Central memory CD8-positive, alpha-beta T cell (primary cell): ENCODE measurements at regions not wholly inside any gene's neighbourhood (a gene's known extent, or its start where the extent isn't known, plus 50 kb on each side); places are given as distances from the start of the nearest gene placed in this dataset.
"Not testable (repeated sequence)": the region's sequence is repeated elsewhere in the genome, so short reads cannot be mapped to it uniquely, and the experiment has no call there.

Source experiments
- ATAC-seq: fragments of 150-1000 bp; cut with Tn5 transposase; replicated peaks from 2 replicates; pipeline ENCODE4 v1.10.0; 2022; ENCODE audit warnings: mild to moderate bottlenecking, moderate FRiP score, moderate number of reproducible peaks; ENCODE audit not compliant: poor library complexity, severe bottlenecking; ENCODE audit errors: extremely low read depth
- DNase-seq, 2 donors: peaks; one replicate each; pipeline ENCODE4 v3.0.0; 2021; ENCODE audit warnings: low spot score in 2 of 2
- H3K27ac Mint-ChIP-seq: one replicate; pipeline ENCODE4 v1.8.0; 2022; ENCODE audit warnings: low read depth, mild to moderate bottlenecking, moderate library complexity, mixed read lengths
- H3K27me3 Mint-ChIP-seq: one replicate; pipeline ENCODE4 v1.8.0; 2022; ENCODE audit warnings: mixed read lengths
- H3K36me3 Mint-ChIP-seq: one replicate; pipeline ENCODE4 v1.8.0; 2022; ENCODE audit warnings: mild to moderate bottlenecking, moderate library complexity, mixed read lengths; ENCODE audit not compliant: insufficient read depth
- H3K4me1 Mint-ChIP-seq: one replicate; pipeline ENCODE4 v1.8.0; 2022; ENCODE audit warnings: mixed read lengths
- H3K4me3 Mint-ChIP-seq: one replicate; pipeline ENCODE4 v1.8.0; 2022; ENCODE audit warnings: mild to moderate bottlenecking, moderate library complexity, mixed read lengths
- H3K9me3 Mint-ChIP-seq: one replicate; pipeline ENCODE4 v1.8.0; 2022; ENCODE audit warnings: mixed read lengths

DNA sequence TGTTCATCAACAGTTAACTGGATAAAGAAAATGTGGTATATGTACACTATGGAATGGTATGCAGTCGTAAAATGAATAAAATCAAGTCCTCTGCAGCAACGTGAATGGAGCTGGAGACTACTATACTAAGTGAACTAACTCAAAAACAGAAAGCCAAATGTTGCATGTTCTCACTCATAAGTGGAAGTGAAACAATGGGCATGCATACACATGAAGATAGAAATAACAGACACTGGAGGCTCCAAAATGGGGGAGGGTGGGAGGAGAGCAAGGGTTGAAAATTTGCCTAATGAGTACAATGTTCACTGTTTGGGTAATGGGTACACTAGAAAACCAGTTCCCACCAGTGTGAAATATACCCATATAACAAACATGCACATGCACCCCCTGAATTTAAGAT is 179.5 kb downstream of the ZWINT start:
- H3K9me3 Mint-ChIP-seq = peaks cover 25% of the 10 kb centered on the region
- no peak for ATAC-seq

DNA sequence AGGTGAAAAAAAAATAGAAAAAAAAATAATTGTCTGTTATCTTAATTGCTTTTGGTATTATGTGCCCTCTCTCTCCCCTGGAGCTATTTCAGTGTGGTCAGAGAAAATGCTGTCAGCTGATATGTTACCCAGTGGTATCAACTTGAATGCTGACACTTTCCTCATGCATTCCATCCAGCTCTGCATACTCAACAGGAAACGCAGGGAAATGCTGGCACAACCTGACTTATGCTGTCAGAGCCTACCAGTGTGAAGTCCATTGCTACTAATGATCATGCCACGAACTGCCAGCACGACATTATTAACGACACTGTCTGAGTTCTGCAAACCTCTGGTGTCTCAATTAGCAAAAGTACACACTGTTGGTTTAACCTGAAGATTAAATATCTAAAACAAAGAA is 182.8 kb downstream of the ZWINT start:
- ATAC-seq (no peak), DNase-seq (no peak)
- no peaks in the 10 kb centered on the region for H3K4me1 Mint-ChIP-seq
- peaks cover 15% of the 10 kb centered on the region for H3K9me3 Mint-ChIP-seq
- H3K27me3 Mint-ChIP-seq = no peaks in the 10 kb centered on the region
- no peak overlapping the region for H3K27ac Mint-ChIP-seq
- no peak overlapping the region for H3K4me3 Mint-ChIP-seq
- peaks cover 2% of the 10 kb centered on the region for H3K36me3 Mint-ChIP-seq

More for the DNA sequence above, 179.5 kb downstream of the ZWINT start:
- H3K36me3 Mint-ChIP-seq = peaks cover 2% of the 10 kb centered on the region
- no peaks in the 10 kb centered on the region for H3K27me3 Mint-ChIP-seq
- H3K4me3 Mint-ChIP-seq = no peak overlapping the region
- H3K27ac Mint-ChIP-seq = no peak overlapping the region
- no peaks in the 10 kb centered on the region for H3K4me1 Mint-ChIP-seq
- DNase-seq = no peak

DNA sequence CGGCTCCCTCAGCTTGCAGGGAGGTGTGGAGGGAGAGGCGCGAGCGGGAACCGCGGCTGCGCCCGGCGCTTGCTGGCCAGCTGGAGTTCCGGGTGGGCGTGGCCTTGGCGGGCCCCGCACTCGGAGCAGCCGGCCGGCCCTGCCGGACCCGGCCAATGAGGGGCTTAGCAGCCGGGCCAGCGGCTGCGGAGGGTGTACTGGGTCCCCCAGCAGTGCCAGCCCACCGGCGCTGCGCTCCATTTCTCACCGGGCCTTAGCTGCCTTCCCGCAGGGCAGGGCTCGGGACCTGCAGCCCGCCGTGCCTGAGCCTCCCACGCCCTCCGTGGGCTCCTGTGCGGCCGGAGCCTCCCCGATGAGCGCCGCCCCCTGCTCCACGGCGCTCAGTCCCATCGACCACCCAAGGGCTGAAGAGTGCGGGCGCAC is 206.0 kb downstream of the ZWINT start:
- not testable (repeated sequence) for DNase-seq, H3K36me3 Mint-ChIP-seq, H3K4me1 Mint-ChIP-seq, ATAC-seq, H3K27ac Mint-ChIP-seq, H3K4me3 Mint-ChIP-seq, H3K27me3 Mint-ChIP-seq, H3K9me3 Mint-ChIP-seq

DNA sequence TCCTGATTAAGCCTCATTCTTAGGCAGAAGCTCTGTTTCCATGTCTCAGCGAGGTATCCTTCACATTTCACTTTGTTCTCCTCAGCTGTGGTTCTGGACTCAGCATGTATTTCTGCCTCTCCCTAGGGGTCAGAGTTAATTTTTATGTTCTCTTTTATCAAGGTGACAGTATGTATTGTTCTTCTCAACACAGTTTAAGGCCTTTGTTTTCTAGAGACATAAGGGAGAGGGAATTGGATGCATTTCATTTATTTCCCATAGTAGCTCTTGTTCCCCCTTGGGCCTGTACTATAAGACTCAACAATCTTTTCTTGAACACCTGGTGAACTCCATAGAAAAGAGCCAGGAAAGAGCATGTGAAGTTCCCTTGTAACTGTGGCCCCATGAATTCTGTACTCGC is 214.3 kb downstream of the ZWINT start:
- Mint-ChIP-seq H3K36me3 (no peaks in the 10 kb centered on the region), H3K27ac (no peak overlapping the region), H3K27me3 (no peaks in the 10 kb centered on the region), H3K4me1 (no peaks in the 10 kb centered on the region), H3K4me3 (no peak overlapping the region), H3K9me3 (peaks cover 20% of the 10 kb centered on the region)
- ATAC-seq (no peak), DNase-seq (no peak)

DNA sequence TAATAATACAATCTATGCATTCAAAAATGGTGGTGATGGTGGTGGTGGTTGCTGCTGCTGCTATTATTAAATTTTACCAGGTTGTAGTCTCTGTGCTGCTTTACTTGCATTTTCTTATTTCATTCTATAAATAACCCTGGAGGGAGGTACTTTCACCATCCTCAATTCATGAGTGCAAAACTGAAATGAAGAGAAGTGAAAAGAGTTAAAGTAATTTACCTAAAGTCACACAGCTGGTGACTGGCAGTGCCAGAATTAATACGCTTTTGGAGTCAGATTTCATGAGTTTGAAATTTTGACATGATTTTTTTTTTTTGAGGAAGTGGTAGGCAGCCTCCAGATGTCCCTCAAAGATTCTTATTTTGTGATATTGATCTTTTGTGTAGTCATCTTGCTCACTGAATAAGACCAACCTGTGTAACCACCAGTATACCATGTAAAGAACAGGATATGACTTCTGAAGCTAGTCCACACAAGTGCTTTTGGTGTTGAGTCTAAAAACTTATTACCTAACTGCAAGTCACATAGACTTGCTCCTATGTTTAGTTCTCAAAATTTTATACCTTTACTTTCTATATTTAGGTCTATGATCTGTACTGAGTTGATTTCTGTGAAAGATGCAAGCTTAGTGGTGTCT is 218.8 kb downstream of the ZWINT start:
- DNase-seq = no peak
- Mint-ChIP-seq H3K36me3 (no peaks in the 10 kb centered on the region), H3K27me3 (no peaks in the 10 kb centered on the region), H3K27ac (no peak overlapping the region), H3K4me1 (no peaks in the 10 kb centered on the region), H3K4me3 (no peak overlapping the region), H3K9me3 (peaks cover 19% of the 10 kb centered on the region)
- ATAC-seq = no peak

DNA sequence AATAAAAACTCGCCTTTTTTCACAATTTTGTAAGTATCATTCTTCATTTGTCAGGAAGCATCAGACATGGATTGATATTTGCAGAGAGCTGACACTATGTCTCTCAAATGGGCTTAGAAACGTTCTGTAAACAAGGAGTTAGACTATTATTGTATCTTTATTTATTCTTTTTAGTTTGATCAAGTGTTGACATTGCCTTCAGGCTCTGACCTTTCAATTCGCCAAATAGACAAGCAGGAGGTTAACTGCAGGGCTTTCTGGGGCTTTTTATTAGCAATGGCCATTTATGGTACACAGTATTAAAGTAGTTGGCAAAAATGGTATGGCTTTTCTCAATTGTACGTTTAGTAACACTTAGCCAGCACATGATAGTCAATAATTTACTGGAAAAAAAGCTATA is 221.7 kb downstream of the ZWINT start:
- no peaks in the 10 kb centered on the region for H3K4me1 Mint-ChIP-seq
- H3K27me3 Mint-ChIP-seq = no peaks in the 10 kb centered on the region
- H3K4me3 Mint-ChIP-seq = no peak overlapping the region
- DNase-seq (no peak), ATAC-seq (no peak)
- peaks cover 14% of the 10 kb centered on the region for H3K9me3 Mint-ChIP-seq
- no peak overlapping the region for H3K27ac Mint-ChIP-seq
- H3K36me3 Mint-ChIP-seq = no peaks in the 10 kb centered on the region

DNA sequence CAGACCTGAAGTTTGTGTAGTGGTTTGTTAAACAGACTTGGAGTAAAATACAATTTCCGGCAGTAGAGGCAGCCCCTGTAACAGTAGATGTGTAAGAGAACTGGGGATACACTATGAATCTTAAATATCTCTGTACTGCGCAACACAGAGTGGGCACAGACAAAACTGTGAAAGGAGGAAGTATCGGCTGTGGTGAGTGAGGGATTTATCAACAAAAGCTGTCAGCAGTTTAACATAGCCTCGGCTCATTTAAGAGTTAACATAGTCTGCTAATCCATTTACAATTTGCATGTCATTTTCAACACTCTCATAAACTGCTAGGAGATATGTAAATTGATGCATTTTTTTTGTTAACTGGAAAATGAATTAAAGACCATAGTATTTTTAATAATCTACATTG is 225.2 kb downstream of the ZWINT start:
- H3K4me3 Mint-ChIP-seq = no peak overlapping the region
- no peaks in the 10 kb centered on the region for H3K4me1 Mint-ChIP-seq
- no peak overlapping the region for H3K27ac Mint-ChIP-seq
- ATAC-seq (no peak), DNase-seq (no peak)
- H3K36me3 Mint-ChIP-seq = no peaks in the 10 kb centered on the region
- no peaks in the 10 kb centered on the region for H3K27me3 Mint-ChIP-seq
- peaks cover 6% of the 10 kb centered on the region for H3K9me3 Mint-ChIP-seq

DNA sequence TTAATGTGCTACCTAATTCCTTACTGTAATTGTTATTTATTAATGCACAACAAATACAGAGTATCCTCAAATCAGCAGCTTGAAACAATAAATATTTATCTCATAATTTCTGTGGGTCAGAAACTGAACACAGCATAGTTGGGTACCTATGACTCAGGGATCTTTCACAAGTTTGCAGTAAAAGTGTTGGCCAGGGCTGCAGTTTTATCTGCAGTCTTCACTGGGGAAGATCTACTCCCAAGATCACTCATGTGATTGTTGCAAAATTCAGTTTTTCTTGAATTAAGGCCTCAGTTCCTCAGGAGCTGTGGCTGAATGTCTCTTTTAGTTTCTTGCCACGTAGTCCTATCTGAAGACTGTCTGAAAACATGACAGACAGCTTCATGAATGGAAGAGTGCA is 237.8 kb downstream of the ZWINT start:
- H3K36me3 Mint-ChIP-seq = no peaks in the 10 kb centered on the region
- peaks cover 9% of the 10 kb centered on the region for H3K9me3 Mint-ChIP-seq
- no peak overlapping the region for H3K27ac Mint-ChIP-seq
- DNase-seq = no peak
- H3K27me3 Mint-ChIP-seq = no peaks in the 10 kb centered on the region
- H3K4me3 Mint-ChIP-seq = no peak overlapping the region
- no peaks in the 10 kb centered on the region for H3K4me1 Mint-ChIP-seq
- ATAC-seq = no peak

DNA sequence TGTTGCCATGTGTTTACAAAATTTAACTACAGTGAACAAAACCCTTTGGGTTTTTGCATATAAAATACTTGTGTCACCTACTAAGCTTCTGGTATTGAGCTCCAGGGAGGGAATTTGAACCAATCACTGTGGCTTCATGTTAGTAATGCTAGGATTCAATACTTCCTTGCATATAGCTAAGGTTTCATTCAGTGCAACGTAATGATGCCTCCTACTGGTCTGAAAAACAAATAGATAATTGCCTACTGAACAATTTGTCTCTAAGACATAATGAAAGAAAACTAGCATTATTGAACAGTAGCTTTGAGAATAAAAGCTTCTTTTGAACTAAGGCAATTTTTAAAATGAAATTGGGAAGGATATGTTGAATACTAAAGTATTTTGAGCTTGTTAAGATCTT is 244.4 kb downstream of the ZWINT start:
- ATAC-seq (no peak), DNase-seq (no peak)
- Mint-ChIP-seq H3K36me3 (no peaks in the 10 kb centered on the region), H3K27ac (no peak overlapping the region), H3K4me1 (no peaks in the 10 kb centered on the region), H3K4me3 (no peak overlapping the region), H3K9me3 (peaks cover 12% of the 10 kb centered on the region), H3K27me3 (no peaks in the 10 kb centered on the region)

DNA sequence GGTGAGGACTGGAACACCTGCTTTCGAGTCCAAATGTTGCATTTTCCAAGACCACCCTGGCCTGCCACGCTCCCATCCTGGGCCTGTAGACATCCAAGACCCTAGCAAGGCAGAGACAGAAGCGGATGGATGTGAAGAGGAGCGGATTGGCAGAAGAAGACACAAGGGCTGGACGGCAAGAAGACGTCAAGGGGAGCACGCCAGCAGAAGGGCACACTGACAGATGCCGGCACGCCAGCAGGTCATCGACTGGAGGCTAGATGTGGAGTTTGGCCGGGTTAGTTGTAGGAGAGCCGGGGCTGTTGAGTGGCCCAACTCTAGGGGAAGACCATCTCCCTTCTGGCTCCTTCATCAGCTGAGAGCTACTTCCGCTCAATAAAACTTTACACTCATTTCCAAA is 251.6 kb downstream of the ZWINT start:
- Mint-ChIP-seq H3K9me3 (peaks cover 26% of the 10 kb centered on the region), H3K36me3 (no peaks in the 10 kb centered on the region), H3K27me3 (no peaks in the 10 kb centered on the region), H3K27ac (no peak overlapping the region), H3K4me3 (no peak overlapping the region), H3K4me1 (no peaks in the 10 kb centered on the region)
- ATAC-seq = no peak
- no peak for DNase-seq

DNA sequence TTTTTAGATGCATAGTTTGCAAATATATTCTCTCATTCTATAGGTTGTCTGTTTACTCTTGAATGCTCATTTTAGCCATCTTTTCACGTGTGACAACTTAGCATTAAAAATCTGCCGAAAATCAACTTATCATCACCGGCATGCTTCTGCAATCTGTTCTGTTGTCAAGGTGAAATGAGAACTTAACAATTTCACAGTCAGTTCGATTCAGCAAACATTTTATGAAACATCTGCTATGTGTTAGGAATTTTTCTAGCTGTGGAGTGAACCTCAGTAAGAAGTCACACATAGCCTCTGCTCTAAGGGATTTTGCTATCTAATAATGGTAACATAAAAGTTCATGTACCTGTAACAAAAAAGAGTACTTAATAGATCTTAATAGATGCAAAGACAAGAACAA is 256.1 kb downstream of the ZWINT start:
- no peaks in the 10 kb centered on the region for H3K27me3 Mint-ChIP-seq
- no peak for DNase-seq
- H3K27ac Mint-ChIP-seq = no peak overlapping the region
- peaks cover 18% of the 10 kb centered on the region for H3K9me3 Mint-ChIP-seq
- ATAC-seq = no peak
- H3K4me3 Mint-ChIP-seq = no peak overlapping the region
- H3K4me1 Mint-ChIP-seq = no peaks in the 10 kb centered on the region
- H3K36me3 Mint-ChIP-seq = no peaks in the 10 kb centered on the region

DNA sequence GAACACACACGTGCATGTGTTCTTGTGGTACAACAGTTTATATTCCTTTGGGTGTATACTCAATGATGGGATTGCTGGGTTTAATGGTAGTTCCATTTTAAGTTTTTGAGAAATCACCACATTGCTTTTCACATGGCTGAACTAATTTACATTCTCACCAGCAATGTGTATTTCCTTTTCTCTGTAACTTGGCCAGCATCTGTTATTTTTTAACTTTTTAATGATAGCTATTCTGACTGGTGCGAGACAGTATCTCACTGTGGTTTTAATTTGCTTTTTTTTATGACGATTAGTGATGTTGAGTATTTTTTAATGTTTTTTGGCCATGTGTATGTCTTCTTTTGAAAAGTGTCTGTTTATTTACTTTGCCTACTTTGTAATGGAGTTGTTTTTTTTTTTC is 256.6 kb downstream of the ZWINT start:
- no peak for DNase-seq
- Mint-ChIP-seq H3K36me3 (no peaks in the 10 kb centered on the region), H3K4me3 (no peak overlapping the region), H3K27me3 (no peaks in the 10 kb centered on the region), H3K27ac (no peak overlapping the region), H3K9me3 (peaks cover 16% of the 10 kb centered on the region), H3K4me1 (no peaks in the 10 kb centered on the region)
- ATAC-seq = no peak

DNA sequence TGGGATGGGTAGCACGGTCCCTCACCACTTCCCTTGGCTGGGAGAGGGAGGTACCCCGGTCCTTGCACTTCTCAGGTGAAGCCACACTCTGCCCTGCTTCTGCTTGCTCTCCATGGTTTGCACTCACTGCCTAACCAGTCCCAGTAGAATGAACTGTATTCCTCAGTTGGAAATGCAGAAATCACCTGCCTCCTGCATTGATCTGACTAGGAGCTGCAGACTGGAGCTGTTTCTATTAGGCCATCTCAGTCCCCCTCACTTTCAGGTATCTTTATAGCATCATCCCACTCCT is 264.9 kb downstream of the ZWINT start:
- Mint-ChIP-seq H3K27ac (no peak overlapping the region), H3K4me1 (no peaks in the 10 kb centered on the region), H3K9me3 (peaks cover 19% of the 10 kb centered on the region), H3K4me3 (no peak overlapping the region), H3K36me3 (no peaks in the 10 kb centered on the region), H3K27me3 (no peaks in the 10 kb centered on the region)
- ATAC-seq (no peak), DNase-seq (no peak)
